Stimulated activated CD8-positive, alpha-beta memory T cell treated with anti-CD3 and anti-CD28 coated beads, Interleukin-4, amount 100 ng/mL, for 4 hours (primary cell): ENCODE measurements at regions not wholly inside any gene's neighbourhood (a gene's known extent, or its start where the extent isn't known, plus 50 kb on each side); places are given as distances from the start of the nearest gene placed in this dataset.

Experiments
- DNase-seq, 2 donors: peaks; one replicate each; pipeline ENCODE4 v3.0.0-alpha.2; 2020; ENCODE audit warnings: low read depth in 2 of 2, low spot score in 1 of 2

- no peak for DNase-seq
Observed at GRCh38 chr2:239905884-239906654, 119.1 kb downstream of the NDUFA10 start.

GRCh38 chr2:239905306-239905705 is 119.8 kb downstream of the NDUFA10 start:
- DNase-seq = no peak

GRCh38 chr2:239904496-239904895 is 120.6 kb downstream of the NDUFA10 start:
- no peak for DNase-seq

GRCh38 chr2:239903803-239904202 is 121.3 kb downstream of the NDUFA10 start:
- no peak for DNase-seq

- no peak for DNase-seq
Observed at GRCh38 chr2:239903210-239903609, 121.9 kb downstream of the NDUFA10 start.

GRCh38 chr2:239902749-239903201 is 122.4 kb downstream of the NDUFA10 start:
- DNase-seq = no peak

GRCh38 chr2:239898292-239898925 is 126.7 kb downstream of the NDUFA10 start:
- DNase-seq = no peak

GRCh38 chr2:239897596-239898235 is 127.4 kb downstream of the NDUFA10 start:
- DNase-seq = no peak

- DNase-seq = no peak
Observed at GRCh38 chr2:239896075-239896474, 129.1 kb downstream of the NDUFA10 start.

GRCh38 chr2:239895669-239896068 is 129.5 kb downstream of the NDUFA10 start:
- no peak for DNase-seq

- no peak for DNase-seq
Observed at GRCh38 chr2:239895116-239895515, 130.0 kb downstream of the NDUFA10 start.

- no peak for DNase-seq
Observed at GRCh38 chr2:239894276-239894675, 130.9 kb downstream of the NDUFA10 start.

GRCh38 chr2:239893236-239893515 is 132.0 kb downstream of the NDUFA10 start:
- DNase-seq = no peak

- no peak for DNase-seq
Observed at GRCh38 chr2:239892441-239893235, 132.5 kb downstream of the NDUFA10 start.

- no peak for DNase-seq
Observed at GRCh38 chr2:239891698-239892097, 133.4 kb downstream of the NDUFA10 start.

GRCh38 chr2:239890206-239890746 is 134.9 kb downstream of the NDUFA10 start:
- no peak for DNase-seq

GRCh38 chr2:239889641-239890121 is 135.5 kb downstream of the NDUFA10 start:
- no peak for DNase-seq

GRCh38 chr2:239887604-239888003 is 137.5 kb downstream of the NDUFA10 start:
- no peak for DNase-seq

GRCh38 chr2:239886781-239887180 is 138.4 kb downstream of the NDUFA10 start:
- no peak for DNase-seq

GRCh38 chr2:239884875-239885274 is 140.3 kb downstream of the NDUFA10 start:
- DNase-seq = no peak

- DNase-seq = no peak
Observed at GRCh38 chr2:239884051-239884405, 141.1 kb downstream of the NDUFA10 start.
